CD14-positive monocyte (primary cell): ENCODE measurements at regions not wholly inside any gene's neighbourhood (a gene's known extent, or its start where the extent isn't known, plus 50 kb on each side); places are given as distances from the start of the nearest gene placed in this dataset.

ENCODE experiments used
- DNase-seq, 3 donors: peaks; one replicate each; pipeline ENCODE4 v3.0.0-alpha.2; 2011 to 2022
- H2AFZ ChIP-seq: 2 replicates; pipeline ENCODE4 v1.6.0; 2012; ENCODE audit warnings: mild to moderate bottlenecking, low read depth, low read length, inconsistent platforms; ENCODE audit not compliant: insufficient read depth, poor library complexity, severe bottlenecking
- H3K27ac ChIP-seq, 2 donors: 1 replicate in 1 of 2; 2 replicates in 1 of 2; pipeline ENCODE4 v1.5.1; 2012 to 2013; ENCODE audit warnings: low read length in 2 of 2, control low read depth in 1 of 2, inconsistent platforms in 1 of 2, low read depth in 1 of 2, mild to moderate bottlenecking in 1 of 2
- H3K27me3 ChIP-seq, 2 donors: one replicate each; pipeline versions ENCODE4 v1.6.0 to v1.6.1; 2011 to 2013; ENCODE audit warnings: low read length in 2 of 2; ENCODE audit not compliant: control insufficient read depth in 2 of 2, insufficient read depth in 2 of 2
- H3K36me3 ChIP-seq, 2 donors: replicated peaks in 1 of 2; 1 replicate in 1 of 2; 2 replicates in 1 of 2; pipeline versions ENCODE4 v1.5.1 to v1.6.1; 2012 to 2013; ENCODE audit warnings: low read length in 2 of 2, control low read depth in 1 of 2, inconsistent platforms in 1 of 2, mild to moderate bottlenecking in 1 of 2; ENCODE audit not compliant: insufficient read depth in 2 of 2, control insufficient read depth in 1 of 2
- H3K4me1 ChIP-seq, 2 donors: 1 replicate in 1 of 2; 2 replicates in 1 of 2; pipeline versions ENCODE4 v1.5.1 to v1.6.1; 2012 to 2013; ENCODE audit warnings: low read length in 2 of 2, control low read depth in 1 of 2, inconsistent platforms in 1 of 2, mild to moderate bottlenecking in 1 of 2, moderate library complexity in 1 of 2; ENCODE audit not compliant: insufficient read depth in 2 of 2, control insufficient read depth in 1 of 2
- H3K4me2 ChIP-seq: replicated peaks from 2 replicates; pipeline ENCODE3; 2012; ENCODE audit warnings: low read length, moderate library complexity, mild to moderate bottlenecking; ENCODE audit not compliant: poor library complexity, severe bottlenecking; ENCODE audit errors: extremely low read depth
- H3K4me3 ChIP-seq, 3 experiments: fragments of 200-600 bp in 1 of 3; sonication (generic) in 1 of 3; replicated peaks in 1 of 3; 1 replicate in 2 of 3; 2 replicates in 1 of 3; pipeline ENCODE4 v1.5.1; 2011 to 2013; ENCODE audit warnings: low read length in 3 of 3, mild to moderate bottlenecking in 3 of 3, control low read depth in 2 of 3, low read depth in 2 of 3, inconsistent platforms in 1 of 3, moderate library complexity in 1 of 3
- H3K79me2 ChIP-seq: 2 replicates; pipeline ENCODE4 v1.6.0; 2012; ENCODE audit warnings: mild to moderate bottlenecking, control low read depth, inconsistent platforms, low read length, moderate library complexity; ENCODE audit not compliant: insufficient read depth
- H3K9ac ChIP-seq: 2 replicates; pipeline ENCODE4 v1.6.0; 2017; ENCODE audit warnings: low read length, mild to moderate bottlenecking; ENCODE audit not compliant: insufficient read depth, poor library complexity, severe bottlenecking
- H3K9me3 ChIP-seq, 2 donors: replicated peaks in 1 of 2; 1 replicate in 1 of 2; 2 replicates in 1 of 2; pipeline versions ENCODE4 v1.5.1 to v1.6.1; 2012 to 2013; ENCODE audit warnings: low read length in 2 of 2, control low read depth in 1 of 2; ENCODE audit not compliant: control insufficient read depth in 1 of 2, insufficient read depth in 1 of 2
- H4K20me1 ChIP-seq: 2 replicates; pipeline ENCODE4 v1.6.0; 2012; ENCODE audit warnings: mild to moderate bottlenecking, low read length, control low read depth, moderate library complexity; ENCODE audit not compliant: insufficient read depth
- H3K27ac Mint-ChIP-seq, 7 donors: one replicate each; pipeline ENCODE4 v1.8.0; 2020; ENCODE audit warnings: mild to moderate bottlenecking in 7 of 7, mixed read lengths in 7 of 7, moderate library complexity in 6 of 7, inconsistent platforms in 2 of 7
- H3K27me3 Mint-ChIP-seq, 3 donors: one replicate each; pipeline ENCODE4 v1.8.0; 2021 to 2022; ENCODE audit warnings: low read depth in 3 of 3, mild to moderate bottlenecking in 3 of 3, mixed read lengths in 3 of 3, moderate library complexity in 3 of 3, inconsistent platforms in 1 of 3
- H3K36me3 Mint-ChIP-seq, 2 donors: one replicate each; pipeline ENCODE4 v1.8.0; 2020; ENCODE audit warnings: mixed read lengths in 2 of 2, inconsistent platforms in 1 of 2, mild to moderate bottlenecking in 1 of 2
- H3K4me1 Mint-ChIP-seq: one replicate; pipeline ENCODE4 v1.8.0; 2020; ENCODE audit warnings: mild to moderate bottlenecking, mixed read lengths
- H3K4me3 Mint-ChIP-seq, 2 donors: one replicate each; pipeline ENCODE4 v1.8.0; 2020; ENCODE audit warnings: mild to moderate bottlenecking in 2 of 2, mixed read lengths in 2 of 2, moderate library complexity in 1 of 2
- H3K9me3 Mint-ChIP-seq, 7 donors: one replicate each; pipeline ENCODE4 v1.8.0; 2020 to 2022; ENCODE audit warnings: mixed read lengths in 7 of 7, mild to moderate bottlenecking in 6 of 7, moderate library complexity in 6 of 7, inconsistent platforms in 2 of 7
- CTCF ChIP-seq: fragments of 200-600 bp; IDR thresholded peaks from one replicate; pipeline ENCODE4 v1.8.0; 2022; ENCODE audit warnings: antibody characterized with exemption, mild to moderate bottlenecking
- WGBS: methylation state at CpG from one replicate; pipeline ENCODE4 v1.1.5; 2013; ENCODE audit warnings: missing lambda C conversion rate; ENCODE audit not compliant: insufficient coverage; 5-methylcytosine and 5-hydroxymethylcytosine counted together
- intact Hi-C, 2 donors: fragments of 100-400 bp; cut with micrococcal nuclease; formaldehyde crosslinking; loops; one replicate each; pipeline versions ENCODE4 v1.15.0 to v1.15.1; 2023

GRCh38 chr2:60306267-60306861 lies 247.1 kb downstream of the BCL11A start:
- H3K27ac ChIP-seq = peak overlapping the region; percentile 45 to 56
- no peak overlapping the region for H3K4me2 ChIP-seq
- peak overlapping the region; percentile 73 for H2AFZ ChIP-seq
- peak; percentile 20 to 34 (median 25) for DNase-seq
- no peaks in the 10 kb centered on the region for H4K20me1 ChIP-seq
- peaks cover 55 to 56% of the 10 kb centered on the region in 2 donors for H3K4me1 ChIP-seq
- TF ChIP-seq CTCF = no peak
- H3K36me3 Mint-ChIP-seq = no peaks in the 10 kb centered on the region
- H3K4me3 ChIP-seq = no peak overlapping the region
- peaks cover 65% of the 10 kb centered on the region for H3K4me1 Mint-ChIP-seq
- 0% methylated on average over 3 of the region's 5 CpGs for WGBS
- peaks cover 0 to 2% (median 0%) of the 10 kb centered on the region in 7 donors for H3K9me3 Mint-ChIP-seq
- H3K9ac ChIP-seq = no peak overlapping the region
- no peaks in the 10 kb centered on the region for H3K9me3 ChIP-seq
- H3K4me3 Mint-ChIP-seq = no peak overlapping the region
- intact Hi-C loops = no loop called here
- no peaks in the 10 kb centered on the region for H3K36me3 ChIP-seq
- no peaks in the 10 kb centered on the region for H3K79me2 ChIP-seq
- H3K27me3 ChIP-seq = no peaks in the 10 kb centered on the region
- H3K27ac Mint-ChIP-seq = peak overlapping the region; percentile 17 to 78 (median 46)
- H3K27me3 Mint-ChIP-seq = peaks cover 0 to 3% (median 0%) of the 10 kb centered on the region in 3 donors

- Histone ChIP-seq H4K20me1 (no peaks in the 10 kb centered on the region), H3K9me3 (no peaks in the 10 kb centered on the region), H2AFZ (peak overlapping the region; percentile 7), H3K27me3 (no peaks in the 10 kb centered on the region), H3K4me2 (peak overlapping the region; percentile 32), H3K4me1 (peaks cover 48% of the 10 kb centered on the region in 2 donors), H3K36me3 (no peaks in the 10 kb centered on the region), H3K9ac (no peak overlapping the region), H3K4me3 (peak overlapping the region in 1 of 3 experiments; percentile 9), H3K79me2 (no peaks in the 10 kb centered on the region), H3K27ac (peak overlapping the region in 1 of 2 donors; percentile 63)
- intact Hi-C loops = no loop called here
- TF ChIP-seq CTCF = no peak
- Mint-ChIP-seq H3K9me3 (peaks cover 0 to 2% (median 0%) of the 10 kb centered on the region in 7 donors), H3K4me1 (peaks cover 52% of the 10 kb centered on the region), H3K36me3 (no peaks in the 10 kb centered on the region), H3K4me3 (no peak overlapping the region), H3K27me3 (peaks cover 0 to 3% (median 0%) of the 10 kb centered on the region in 3 donors), H3K27ac (peak overlapping the region in 4 of 7 donors; percentile 28 to 89 (median 58))
- DNase-seq = peak; percentile 39 to 63 (median 58)
- WGBS = no CpG with 5 or more reads among the region's 2 CpGs
These were observed 249.8 kb downstream of the BCL11A start for GRCh38 chr2:60303680-60304079.
